Stimulated activated CD8-positive, alpha-beta memory T cell treated with anti-CD3 and anti-CD28 coated beads, Interleukin-4, amount 100 ng/mL, for 48 hours (primary cell): ENCODE measurements at regions not wholly inside any gene's neighbourhood (a gene's known extent, or its start where the extent isn't known, plus 50 kb on each side); places are given as distances from the start of the nearest gene placed in this dataset.
"Not testable (repeated sequence)": the region's sequence is repeated elsewhere in the genome, so short reads cannot be mapped to it uniquely, and the experiment has no call there.

Source experiments
- DNase-seq: peaks from one replicate; pipeline ENCODE4 v3.0.0-alpha.2; 2020

DNA sequence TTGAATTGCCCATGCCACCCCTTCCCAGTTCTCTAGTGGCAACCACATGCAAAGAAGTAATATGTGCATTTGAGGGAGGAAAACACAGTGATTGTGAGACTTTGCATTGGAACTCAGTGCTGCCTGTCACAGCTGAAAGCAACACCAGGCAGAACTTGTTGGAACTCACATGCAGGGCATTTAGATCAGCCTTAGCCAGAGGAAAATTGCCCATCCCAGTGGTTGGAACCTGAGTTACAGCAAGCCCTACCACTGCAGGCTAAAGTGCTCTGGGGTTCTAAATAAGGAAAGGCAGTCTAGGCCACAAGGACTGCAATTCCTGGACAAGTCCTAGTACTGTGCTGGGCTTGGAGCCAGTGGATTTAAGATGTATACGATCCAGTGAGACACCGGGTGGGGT, 245.3 kb upstream of the UFL1 start:
- no peak for DNase-seq

DNA sequence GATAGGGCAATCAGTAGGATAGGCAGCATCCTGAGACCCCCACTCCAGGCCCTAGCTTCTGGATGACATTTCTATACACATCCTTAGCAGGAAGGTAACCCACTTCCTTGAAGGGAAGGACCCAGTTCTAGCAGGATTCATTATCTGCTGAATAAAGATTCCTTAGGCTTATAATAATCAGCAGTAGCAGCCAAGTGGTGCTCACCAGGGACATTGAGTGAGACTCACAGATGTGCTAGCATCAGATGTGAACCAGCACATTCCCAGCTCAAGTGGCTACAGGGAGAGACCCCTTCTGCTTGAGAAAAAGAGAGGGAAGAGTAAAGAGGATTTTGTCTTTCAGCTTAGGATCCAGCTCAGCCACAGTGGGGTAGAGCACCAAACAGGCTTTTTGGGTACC, 244.8 kb upstream of the UFL1 start:
- no peak for DNase-seq

GRCh38 chr6:96279084-96279483, 242.5 kb upstream of the UFL1 start:
- no peak for DNase-seq

DNA sequence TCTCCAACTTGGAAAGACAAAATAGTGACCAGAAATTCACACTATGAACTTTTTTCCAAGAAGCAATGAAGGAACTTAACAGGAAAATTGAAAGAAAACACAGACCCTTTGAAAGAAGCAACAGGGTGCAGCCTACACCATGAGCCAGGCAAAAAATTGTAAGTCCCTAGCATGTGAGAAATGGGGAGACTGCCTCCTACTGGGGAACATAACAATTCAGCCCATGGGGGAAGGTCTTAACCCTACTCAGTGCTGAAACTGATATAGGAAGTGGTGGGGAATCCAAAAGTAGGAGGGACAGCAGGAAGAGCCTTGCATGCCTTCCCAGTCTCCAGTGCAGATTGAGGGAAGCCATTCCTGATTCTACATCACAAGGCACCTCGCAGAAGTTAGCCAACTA, 235.1 kb upstream of the UFL1 start:
- DNase-seq: no peak

DNA sequence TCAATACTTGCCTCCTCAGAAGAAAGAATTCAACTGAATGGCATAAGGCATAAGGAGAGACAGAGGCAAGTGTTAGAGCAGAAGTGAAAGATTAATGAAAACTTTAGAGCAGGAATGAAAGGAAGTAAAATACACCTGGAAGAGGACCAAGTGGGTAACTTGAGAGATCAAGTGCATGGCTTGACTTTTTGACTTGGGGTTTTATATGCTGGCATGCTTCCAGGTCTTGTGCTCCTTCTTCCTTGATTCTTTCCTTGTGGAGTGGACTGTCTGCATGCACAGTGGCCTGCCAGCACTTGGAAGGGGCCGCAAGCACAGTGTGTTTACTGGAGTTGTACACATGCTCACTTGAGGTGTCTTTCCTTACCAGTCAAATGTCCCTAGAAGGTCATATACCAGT, 222.1 kb upstream of the UFL1 start:
- no peak for DNase-seq

DNA sequence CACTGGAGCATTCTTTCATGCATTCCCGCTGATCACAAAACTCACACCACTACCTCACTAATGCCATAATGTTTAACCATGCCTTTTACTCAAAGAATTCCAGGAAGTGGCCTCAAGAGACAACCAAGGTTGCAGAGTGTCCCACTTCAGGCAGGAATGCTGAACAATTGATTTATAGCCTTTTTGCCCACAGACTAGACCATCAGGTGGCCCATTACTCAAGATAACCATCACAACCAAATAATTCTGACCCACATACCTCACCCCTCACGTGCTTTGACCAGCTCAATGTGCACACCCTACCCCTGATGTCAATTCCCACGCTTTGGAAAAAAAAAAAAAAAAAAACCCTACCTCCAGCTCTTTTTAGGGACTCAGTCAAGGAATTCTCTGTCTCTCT, 220.6 kb upstream of the UFL1 start:
- no peak for DNase-seq

GRCh38 chr6:96301781-96302180, 219.8 kb upstream of the UFL1 start:
- no peak for DNase-seq

DNA sequence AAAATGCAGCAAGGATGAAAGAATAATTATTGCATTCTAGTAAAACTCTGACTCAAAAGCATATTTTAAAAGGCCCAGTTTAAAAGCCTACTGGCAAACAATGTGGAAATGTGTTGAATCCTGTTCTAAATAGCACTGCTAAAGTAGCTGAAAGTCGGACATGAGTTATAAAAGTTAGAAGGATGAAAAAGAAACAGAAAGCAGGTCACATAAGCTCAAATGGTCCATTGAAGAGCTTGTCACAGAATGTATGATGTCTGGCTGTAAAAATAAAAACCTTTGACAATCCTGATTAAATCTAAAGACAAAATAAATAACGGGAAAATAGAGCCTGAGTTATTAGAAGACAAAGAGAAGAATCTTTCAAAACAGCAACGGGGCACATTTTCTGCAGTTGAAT, 218.6 kb upstream of the UFL1 start:
- DNase-seq: no peak

DNA sequence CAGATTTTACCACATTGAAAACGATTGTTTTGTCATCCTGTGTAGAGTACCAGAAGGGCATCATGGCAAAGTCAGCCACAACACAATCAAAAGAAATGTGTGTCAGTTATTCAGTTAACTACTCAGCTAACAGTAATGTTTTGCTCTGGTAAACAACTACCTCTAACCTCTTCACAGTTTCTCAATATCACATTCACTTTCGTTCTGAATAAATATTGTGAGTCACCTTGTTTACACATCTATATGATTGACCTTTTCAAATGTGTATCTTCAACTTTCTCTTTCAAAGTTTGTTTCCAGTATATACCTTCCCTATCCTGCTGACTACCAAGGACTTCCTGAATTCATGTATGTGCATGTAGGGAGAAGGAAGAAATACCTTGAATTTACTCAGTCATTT, 216.6 kb upstream of the UFL1 start:
- no peak for DNase-seq

DNA sequence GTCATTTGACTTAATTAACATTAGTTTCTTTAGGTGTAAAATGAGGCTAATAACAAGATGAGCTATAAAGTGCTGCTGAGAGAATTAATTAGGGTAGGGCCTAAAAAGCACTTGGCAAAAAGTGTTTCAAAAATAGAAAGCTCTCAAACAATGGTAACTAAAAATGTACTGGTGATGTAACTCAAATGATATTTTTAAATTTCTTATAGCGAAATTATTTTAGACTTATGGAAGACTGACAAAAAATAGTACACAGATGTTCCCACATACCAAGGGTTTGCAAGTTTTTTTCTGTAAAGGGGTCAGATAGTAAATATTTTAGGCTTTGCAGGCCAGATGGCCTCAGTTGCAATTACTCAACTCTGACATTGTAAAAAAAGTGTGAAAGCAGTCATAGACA, 190.7 kb upstream of the UFL1 start:
- DNase-seq: no peak

GRCh38 chr6:96340164-96340563, 181.4 kb upstream of the UFL1 start:
- no peak for DNase-seq

DNA sequence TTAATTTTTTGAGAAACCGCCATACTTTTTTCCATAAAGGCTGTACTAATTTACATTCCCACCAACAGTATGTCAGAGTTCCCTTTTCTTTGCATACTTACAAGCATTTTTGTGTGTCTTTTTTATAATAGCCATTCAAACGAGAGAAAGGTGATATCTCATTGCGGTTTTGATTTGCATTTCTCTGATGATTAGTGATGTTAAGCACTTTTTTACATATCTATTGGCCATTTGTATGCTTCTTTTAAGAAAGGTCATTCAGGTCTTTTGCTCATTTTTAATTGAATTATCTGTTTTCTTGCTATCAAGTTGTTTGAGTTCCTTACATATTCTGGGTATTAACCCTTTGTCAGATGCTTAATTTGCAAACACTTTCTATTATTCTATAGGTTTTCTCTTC, 176.1 kb upstream of the UFL1 start:
- DNase-seq: no peak

DNA sequence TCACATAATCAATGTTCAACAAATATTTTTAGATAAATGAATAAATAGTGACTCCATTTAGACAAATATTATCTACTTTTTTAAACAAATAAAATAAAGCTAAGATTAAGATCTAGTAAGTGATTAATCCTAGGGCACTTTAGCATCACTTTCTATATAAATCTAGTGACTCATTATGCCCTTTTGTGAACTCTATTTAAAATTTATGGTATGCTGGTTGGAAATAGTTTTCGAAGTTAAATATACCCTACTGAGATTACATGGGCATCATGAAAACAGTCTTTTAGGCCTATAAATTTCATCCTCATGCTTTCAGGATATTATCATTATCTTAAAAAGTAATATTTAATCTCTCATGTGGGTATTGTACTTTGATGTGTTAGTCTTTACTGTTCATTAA, 140.4 kb upstream of the UFL1 start:
- no peak for DNase-seq

DNA sequence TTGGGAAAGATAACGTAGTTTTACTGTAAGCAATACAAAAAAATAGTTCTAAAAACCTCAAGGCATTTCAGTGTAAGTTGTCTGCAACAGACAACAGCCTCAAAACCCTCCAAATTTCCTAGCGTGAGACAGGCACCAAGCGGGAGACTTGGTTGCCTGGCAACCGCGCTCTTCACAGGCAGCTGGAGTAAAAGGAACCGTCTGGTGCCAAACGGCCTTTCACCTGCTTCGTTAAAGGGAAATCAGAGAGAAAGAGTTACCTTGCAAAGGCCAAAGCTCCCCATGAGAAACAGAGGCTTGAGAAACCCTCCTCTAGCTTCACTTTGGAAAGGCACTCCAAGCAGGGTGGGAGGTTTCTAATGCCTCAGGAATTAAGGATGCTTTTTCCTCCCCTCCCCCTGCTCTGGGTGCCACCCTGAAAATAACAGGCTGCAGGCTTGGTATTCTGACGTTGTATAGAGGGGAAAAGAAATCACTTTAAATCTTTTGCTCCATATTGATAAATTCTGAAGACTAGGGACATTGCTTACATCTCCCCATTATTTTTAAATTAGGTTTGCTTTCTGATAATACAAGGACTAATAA, 129.7 kb upstream of the UFL1 start:
- peak; percentile 26 for DNase-seq

DNA sequence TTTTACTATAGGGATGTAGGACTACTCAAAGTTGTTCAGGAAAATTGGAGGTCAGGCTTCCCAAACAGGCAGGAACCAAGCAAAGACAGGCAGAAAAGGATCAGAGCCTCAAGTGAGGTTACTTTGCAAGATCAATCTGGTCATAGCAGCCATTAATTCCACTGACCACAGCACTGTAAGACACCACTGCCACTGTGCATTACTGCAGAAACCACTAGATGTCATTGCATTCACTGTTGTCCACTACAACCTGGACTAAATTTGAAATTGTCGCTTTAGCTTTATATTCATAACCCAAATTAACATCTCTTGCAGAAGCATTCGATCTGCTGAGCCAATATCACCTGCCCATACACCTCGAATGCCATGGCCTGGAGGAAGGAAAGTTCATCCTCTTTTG, 126.9 kb upstream of the UFL1 start:
- no peak for DNase-seq

DNA sequence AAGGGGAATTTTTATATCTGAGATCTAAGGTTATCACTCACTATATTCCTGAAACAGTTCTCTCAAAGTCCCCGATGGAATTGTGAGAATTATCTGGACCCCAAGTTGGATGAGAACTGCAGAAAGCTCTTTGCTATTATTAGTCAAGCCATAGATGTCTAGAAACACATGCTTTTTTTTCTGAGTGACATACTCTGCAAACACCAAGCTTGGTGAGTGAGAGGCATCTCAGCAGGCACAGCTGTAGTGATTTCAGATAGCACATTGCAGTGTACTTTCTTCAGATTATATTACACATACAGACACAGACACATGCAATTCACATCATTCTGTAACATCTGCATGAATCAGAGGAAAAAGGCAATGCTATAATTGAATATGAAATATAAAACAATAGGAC, 111.1 kb upstream of the UFL1 start:
- DNase-seq: no peak

GRCh38 chr6:96420294-96420693, 101.3 kb upstream of the UFL1 start:
- no peak for DNase-seq

- no peak for DNase-seq
These were observed 87.7 kb upstream of the UFL1 start for GRCh38 chr6:96433950-96434349.

GRCh38 chr6:96436398-96436797, 85.2 kb upstream of the UFL1 start:
- DNase-seq: no peak

- DNase-seq: not testable (repeated sequence)
These were observed 84.4 kb upstream of the UFL1 start for GRCh38 chr6:96437228-96437627.

DNA sequence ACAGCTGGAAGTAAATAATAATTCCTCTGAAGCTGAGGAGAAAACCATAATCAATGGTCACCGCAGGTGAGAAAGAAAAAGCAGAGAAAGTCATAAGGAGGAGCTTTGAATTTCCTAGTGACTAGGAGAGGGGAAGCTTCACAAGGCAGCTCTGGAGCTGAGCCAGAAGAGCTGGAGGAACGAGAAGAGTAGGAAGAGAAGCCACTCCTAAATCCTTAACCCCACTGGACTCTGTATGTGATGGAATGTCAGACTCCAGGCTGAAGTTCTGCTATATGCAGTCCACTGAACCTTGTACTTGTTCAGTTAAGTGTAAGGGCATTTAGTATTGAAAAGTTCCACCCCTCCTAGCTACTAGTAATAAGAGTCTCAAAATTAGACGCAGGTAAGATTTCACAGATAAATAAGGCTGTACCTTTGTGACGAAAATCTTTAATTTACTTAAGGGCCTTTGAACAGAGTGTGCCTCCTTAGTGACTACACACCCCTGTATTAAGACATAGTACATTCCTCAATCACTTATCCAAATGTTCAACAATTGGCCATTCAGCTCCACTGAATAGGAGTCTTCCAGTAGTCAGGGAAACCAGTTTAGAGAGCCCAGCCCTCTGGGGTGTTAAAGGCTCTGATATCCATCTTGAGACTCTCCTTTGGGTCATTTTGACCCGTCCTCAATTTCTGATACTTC, 71.4 kb upstream of the UFL1 start:
- no peak for DNase-seq

GRCh38 chr6:96450770-96451130, 70.9 kb upstream of the UFL1 start:
- no peak for DNase-seq

DNA sequence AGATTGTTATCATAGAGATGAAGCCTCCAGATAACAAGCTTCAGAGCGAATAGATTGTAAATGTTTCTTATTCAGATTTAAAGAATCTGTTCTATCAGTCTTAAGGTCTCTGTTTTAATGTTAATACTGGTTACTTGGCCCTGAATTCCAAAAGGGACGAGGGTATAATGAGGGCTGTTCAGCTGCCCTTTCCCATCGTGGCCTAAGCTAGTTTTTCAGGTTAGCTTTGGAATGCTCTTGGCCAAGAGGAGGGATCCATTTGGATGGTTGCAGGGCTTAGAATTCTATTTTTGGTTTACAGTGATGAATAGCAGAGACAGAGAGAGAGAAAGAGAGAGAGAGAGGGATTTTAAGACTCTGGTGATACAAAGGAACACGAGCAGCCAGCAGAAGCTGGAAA, 62.8 kb upstream of the UFL1 start:
- no peak for DNase-seq

DNA sequence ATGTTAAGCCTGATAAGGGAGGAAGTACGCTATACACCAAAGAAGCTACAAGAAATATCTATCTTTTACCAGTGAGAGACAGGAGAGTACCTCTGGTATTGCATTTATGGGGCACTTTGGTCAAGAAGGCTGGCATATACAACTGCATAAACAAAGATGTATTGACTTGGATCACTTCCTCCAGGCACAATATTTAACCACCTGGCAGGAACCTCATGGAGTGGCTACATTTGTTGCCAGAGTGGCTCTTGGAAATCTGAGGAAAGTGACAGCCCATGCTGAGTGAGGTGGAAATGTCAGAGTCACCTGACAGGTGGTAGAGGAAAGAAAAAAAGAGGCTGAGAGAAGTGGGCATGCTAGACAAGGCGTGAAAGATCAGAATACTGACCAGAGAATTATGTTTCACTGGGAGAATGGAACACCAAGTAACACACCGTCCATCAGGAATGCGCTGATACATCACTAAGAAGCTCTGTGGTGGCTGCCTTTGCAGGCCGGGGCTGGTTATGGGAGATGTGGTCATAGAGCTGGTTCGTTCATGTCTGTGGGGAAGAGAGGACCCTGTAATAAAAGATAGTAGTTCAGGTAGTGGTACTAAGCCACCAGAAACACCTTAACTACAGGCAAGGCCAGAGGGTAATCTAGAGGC, 61.4 kb upstream of the UFL1 start:
- DNase-seq: no peak

- DNase-seq: no peak
These were observed 56.2 kb upstream of the UFL1 start for GRCh38 chr6:96465321-96465903.
